Panc1 (cell line): ENCODE measurements at regions not wholly inside any gene's neighbourhood (a gene's known extent, or its start where the extent isn't known, plus 50 kb on each side); places are given as distances from the start of the nearest gene placed in this dataset.
"Not testable (repeated sequence)": the region's sequence is repeated elsewhere in the genome, so short reads cannot be mapped to it uniquely, and the experiment has no call there.

Experiments
- ATAC-seq: fragments of 200-7000 bp; cut with Tn5 transposase; 2 replicates; pipeline ENCODE4 v1.9.1; 2020; ENCODE audit warnings: mild to moderate bottlenecking, moderate library complexity
- BruUV-seq: library from RNA; stranded (reverse); fragments of 400-500 nt; replicated peaks from 2 replicates; lab custom pipeline; 2021; lab: Mats Ljungman, UMichigan
- CTCF ChIA-PET: fragments of 300-600 bp; sonication (Branson Sonifier 250); formaldehyde crosslinking; loops from one replicate; lab custom pipeline; 2022; ENCODE audit warnings: antibody characterized with exemption; lab: Charles Lee
- POLR2A ChIA-PET: fragments of 300-600 bp; sonication (Branson Sonifier 250); formaldehyde crosslinking; loops from one replicate; lab custom pipeline; 2022; ENCODE audit warnings: antibody characterized with exemption; lab: Charles Lee
- DNase-seq: peaks from one replicate; pipeline ENCODE4 v3.0.0-alpha.2; 2010; ENCODE audit warnings: low read depth, low spot score
- H3K27ac ChIP-seq: 2 replicates; pipeline ENCODE4 v1.5.1; 2011; ENCODE audit warnings: mild to moderate bottlenecking, low read length, inconsistent platforms
- H3K27me3 ChIP-seq: fragments of 200-500 bp; sonication (Bioruptor generic); 2 replicates; pipeline ENCODE4 v1.6.0; 2014; ENCODE audit warnings: low read length, inconsistent platforms; ENCODE audit not compliant: control insufficient read depth, insufficient read depth
- H3K36me3 ChIP-seq: fragments of 200-500 bp; sonication (Bioruptor generic); 2 replicates; pipeline ENCODE4 v1.5.1; 2014; ENCODE audit warnings: inconsistent platforms, mild to moderate bottlenecking, low read length, moderate library complexity; ENCODE audit not compliant: control insufficient read depth, insufficient read depth
- H3K4me1 ChIP-seq: 2 replicates; pipeline ENCODE4 v1.5.1; 2011; ENCODE audit warnings: inconsistent platforms, mild to moderate bottlenecking, low read length, moderate library complexity; ENCODE audit not compliant: control insufficient read depth, insufficient read depth
- H3K4me3 ChIP-seq, 2 experiments: 2 replicates each; pipeline ENCODE4 v1.5.1; 2011 to 2012; ENCODE audit warnings: low read depth in 2 of 2, low read length in 2 of 2, mild to moderate bottlenecking in 2 of 2, inconsistent platforms in 1 of 2, moderate library complexity in 1 of 2
- H3K9me3 ChIP-seq: fragments of 200-500 bp; sonication (Bioruptor generic); 2 replicates; pipeline ENCODE4 v1.5.1; 2014; ENCODE audit warnings: low read depth, mild to moderate bottlenecking, inconsistent platforms, low read length, moderate library complexity; ENCODE audit not compliant: control insufficient read depth, insufficient read depth
- POLR2AphosphoS5 ChIP-seq: IDR thresholded peaks from 2 replicates; pipeline ENCODE4 v1.6.1; 2012; ENCODE audit warnings: mild to moderate bottlenecking, low read depth, low read length, moderate library complexity
- SIN3A ChIP-seq: IDR thresholded peaks from 2 replicates; pipeline ENCODE4 v1.6.1; 2012; ENCODE audit warnings: low read depth, mild to moderate bottlenecking, low read length, moderate library complexity, borderline replicate concordance; ENCODE audit not compliant: insufficient read depth
- TCF7L2 ChIP-seq: IDR thresholded peaks from 2 replicates; pipeline ENCODE4 v1.6.1; 2011; ENCODE audit warnings: mild to moderate bottlenecking, low read depth, low read length, inconsistent platforms
- in situ Hi-C: cut with HindIII; loops from 2 replicates; pipeline ENCODE4 v1.10.0; 2016; ENCODE audit warnings: low sequenced_read_pairs, low pct_unique_long_range_greater_than_20kb
- intact Hi-C: fragments of 100-400 bp; cut with micrococcal nuclease; formaldehyde crosslinking; loops from one replicate; pipeline ENCODE4 v1.10.0; 2022; ENCODE audit not compliant: unreplicated experiment
- TF ChIP-seq, protein P1 (sequence below): fragments of 450-650 bp; IDR thresholded peaks from 2 replicates; pipeline ENCODE4 v1.5.1; 2017; ENCODE audit warnings: mild to moderate bottlenecking
- TF ChIP-seq, protein P2 (sequence below), 2 experiments: IDR thresholded peaks; 2 replicates each; pipeline ENCODE4 v1.6.1; 2011 to 2012; ENCODE audit warnings: low read depth in 2 of 2, control low read depth in 1 of 2, low read length in 1 of 2, mild to moderate bottlenecking in 1 of 2, moderate library complexity in 1 of 2; ENCODE audit not compliant: insufficient read depth in 1 of 2

DNA sequence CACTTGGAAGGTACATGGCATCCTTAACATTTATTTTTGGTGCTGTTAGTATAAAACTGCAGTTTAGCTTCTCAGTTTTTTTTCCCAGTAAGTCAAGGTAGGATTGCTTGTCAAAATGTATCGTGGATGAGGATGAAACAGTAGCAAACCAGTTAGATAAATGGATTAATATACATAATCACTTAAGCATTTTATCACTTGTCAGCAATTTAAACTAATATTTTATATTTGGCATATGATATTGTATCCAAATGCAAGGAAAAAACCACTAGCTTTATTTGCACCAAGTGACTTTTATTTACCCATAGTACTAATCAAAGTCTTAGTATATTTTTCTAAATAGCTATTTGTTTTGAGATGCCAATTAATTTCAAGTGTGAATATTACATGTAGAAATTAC is 137.7 kb upstream of the XIRP2 start:
- Histone ChIP-seq H3K4me3 (no peak overlapping the region), H3K27me3 (no peaks in the 10 kb centered on the region), H3K36me3 (no peaks in the 10 kb centered on the region), H3K4me1 (no peaks in the 10 kb centered on the region), H3K27ac (no peak overlapping the region), H3K9me3 (peaks cover 10% of the 10 kb centered on the region; the same call in 1 of the 2 replicates)
- ChIA-PET CTCF (no interaction called here), POLR2A (no interaction called here)
- in situ Hi-C loops: no loop called here
- no TSS peak for BruUV-seq
- ATAC-seq (no peak), DNase-seq (no peak)
- intact Hi-C loops: no loop called here
- TF ChIP-seq POLR2AphosphoS5: no peak
- TF ChIP-seq SIN3A: no peak
- TF ChIP-seq, protein P1, sequence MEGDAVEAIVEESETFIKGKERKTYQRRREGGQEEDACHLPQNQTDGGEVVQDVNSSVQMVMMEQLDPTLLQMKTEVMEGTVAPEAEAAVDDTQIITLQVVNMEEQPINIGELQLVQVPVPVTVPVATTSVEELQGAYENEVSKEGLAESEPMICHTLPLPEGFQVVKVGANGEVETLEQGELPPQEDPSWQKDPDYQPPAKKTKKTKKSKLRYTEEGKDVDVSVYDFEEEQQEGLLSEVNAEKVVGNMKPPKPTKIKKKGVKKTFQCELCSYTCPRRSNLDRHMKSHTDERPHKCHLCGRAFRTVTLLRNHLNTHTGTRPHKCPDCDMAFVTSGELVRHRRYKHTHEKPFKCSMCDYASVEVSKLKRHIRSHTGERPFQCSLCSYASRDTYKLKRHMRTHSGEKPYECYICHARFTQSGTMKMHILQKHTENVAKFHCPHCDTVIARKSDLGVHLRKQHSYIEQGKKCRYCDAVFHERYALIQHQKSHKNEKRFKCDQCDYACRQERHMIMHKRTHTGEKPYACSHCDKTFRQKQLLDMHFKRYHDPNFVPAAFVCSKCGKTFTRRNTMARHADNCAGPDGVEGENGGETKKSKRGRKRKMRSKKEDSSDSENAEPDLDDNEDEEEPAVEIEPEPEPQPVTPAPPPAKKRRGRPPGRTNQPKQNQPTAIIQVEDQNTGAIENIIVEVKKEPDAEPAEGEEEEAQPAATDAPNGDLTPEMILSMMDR: no peak
- TF ChIP-seq, protein P2, sequence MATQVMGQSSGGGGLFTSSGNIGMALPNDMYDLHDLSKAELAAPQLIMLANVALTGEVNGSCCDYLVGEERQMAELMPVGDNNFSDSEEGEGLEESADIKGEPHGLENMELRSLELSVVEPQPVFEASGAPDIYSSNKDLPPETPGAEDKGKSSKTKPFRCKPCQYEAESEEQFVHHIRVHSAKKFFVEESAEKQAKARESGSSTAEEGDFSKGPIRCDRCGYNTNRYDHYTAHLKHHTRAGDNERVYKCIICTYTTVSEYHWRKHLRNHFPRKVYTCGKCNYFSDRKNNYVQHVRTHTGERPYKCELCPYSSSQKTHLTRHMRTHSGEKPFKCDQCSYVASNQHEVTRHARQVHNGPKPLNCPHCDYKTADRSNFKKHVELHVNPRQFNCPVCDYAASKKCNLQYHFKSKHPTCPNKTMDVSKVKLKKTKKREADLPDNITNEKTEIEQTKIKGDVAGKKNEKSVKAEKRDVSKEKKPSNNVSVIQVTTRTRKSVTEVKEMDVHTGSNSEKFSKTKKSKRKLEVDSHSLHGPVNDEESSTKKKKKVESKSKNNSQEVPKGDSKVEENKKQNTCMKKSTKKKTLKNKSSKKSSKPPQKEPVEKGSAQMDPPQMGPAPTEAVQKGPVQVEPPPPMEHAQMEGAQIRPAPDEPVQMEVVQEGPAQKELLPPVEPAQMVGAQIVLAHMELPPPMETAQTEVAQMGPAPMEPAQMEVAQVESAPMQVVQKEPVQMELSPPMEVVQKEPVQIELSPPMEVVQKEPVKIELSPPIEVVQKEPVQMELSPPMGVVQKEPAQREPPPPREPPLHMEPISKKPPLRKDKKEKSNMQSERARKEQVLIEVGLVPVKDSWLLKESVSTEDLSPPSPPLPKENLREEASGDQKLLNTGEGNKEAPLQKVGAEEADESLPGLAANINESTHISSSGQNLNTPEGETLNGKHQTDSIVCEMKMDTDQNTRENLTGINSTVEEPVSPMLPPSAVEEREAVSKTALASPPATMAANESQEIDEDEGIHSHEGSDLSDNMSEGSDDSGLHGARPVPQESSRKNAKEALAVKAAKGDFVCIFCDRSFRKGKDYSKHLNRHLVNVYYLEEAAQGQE (IDR thresholded peaks at IDR 0.05; ENCODE audit: insufficient read depth in 1 of 2, low read depth in 2 of 2, low read length in 1 of 2): no peak
- TF ChIP-seq TCF7L2: no peak

DNA sequence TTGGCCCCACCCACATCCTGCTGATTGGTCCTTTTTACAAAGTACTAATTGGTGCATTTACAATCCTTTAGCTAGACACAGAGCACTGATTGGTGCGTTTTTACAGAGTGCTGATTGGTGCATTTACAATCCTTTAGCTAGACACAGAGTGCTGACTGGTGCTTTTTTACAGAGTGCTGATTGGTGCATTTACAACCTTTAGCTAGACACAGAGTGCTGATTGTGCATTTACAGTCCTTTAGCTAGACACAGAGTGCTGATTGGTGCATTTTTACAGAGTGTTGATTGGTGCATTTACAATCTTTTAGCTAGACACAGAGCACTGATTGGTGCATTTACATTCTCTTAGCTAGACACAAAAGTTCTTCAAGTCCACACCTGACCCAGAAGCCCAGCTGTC is 144.2 kb upstream of the XIRP2 start:
- H3K9me3 ChIP-seq, H3K4me1 ChIP-seq, BruUV-seq, ATAC-seq, in situ Hi-C loops, CTCF ChIA-PET, H3K4me3 ChIP-seq, H3K27me3 ChIP-seq, H3K36me3 ChIP-seq, H3K27ac ChIP-seq, DNase-seq, intact Hi-C loops: not testable (repeated sequence)
- POLR2A ChIA-PET: interaction anchor here (0.6 kb wide), 1 partner anchor 558 kb away, joined by 3 read pairs; no protein-coding TSS in a partner anchor

DNA sequence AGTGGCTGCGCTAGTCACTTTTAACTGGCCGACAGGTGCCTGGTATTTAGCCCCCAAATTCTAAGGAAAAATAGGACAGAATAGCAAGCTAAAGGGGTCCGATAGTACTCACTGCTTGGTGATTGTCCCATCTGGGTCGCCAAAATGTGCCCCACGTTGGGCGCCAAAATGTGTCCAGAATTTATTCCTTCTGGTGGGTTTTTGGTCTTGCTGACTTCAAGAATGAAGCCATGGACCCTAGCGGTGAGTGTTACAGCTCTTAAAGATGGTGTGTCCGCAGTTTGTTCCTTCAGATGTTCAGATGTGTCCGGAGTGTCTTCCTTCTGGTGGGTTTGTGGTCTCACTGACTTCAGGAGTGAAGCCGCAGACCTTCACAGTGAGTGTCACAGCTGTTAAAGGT is 144.8 kb upstream of the XIRP2 start:
- H3K4me3 ChIP-seq, H3K9me3 ChIP-seq, in situ Hi-C loops, H3K27ac ChIP-seq, DNase-seq, CTCF ChIA-PET, BruUV-seq, H3K36me3 ChIP-seq, intact Hi-C loops, ATAC-seq, H3K4me1 ChIP-seq, H3K27me3 ChIP-seq, POLR2A ChIA-PET: not testable (repeated sequence)
